ENCODE measurements at regions not wholly inside any gene's neighbourhood (a gene's known extent, or its start where the extent isn't known, plus 50 kb on each side); places are given as distances from the start of the nearest gene placed in this dataset.

GRCh38 chr18:22005191-22005841, 164.1 kb upstream of the GATA6 start:
- TF ChIP-seq RAD21 (IDR thresholded peaks at IDR 0.05; ENCODE audit: low read depth) (no peak), YY1 (IDR thresholded peaks at IDR 0.05; ENCODE audit: extremely low read depth, insufficient replicate concordance, low read depth, low read length) (no peak), REST (IDR thresholded peaks at IDR 0.05; ENCODE audit: low read depth) (no peak), SIN3A (IDR thresholded peaks at IDR 0.05; ENCODE audit: low read depth) (no peak), SP1 (IDR thresholded peaks at IDR 0.05; ENCODE audit: low read depth) (no peak), CTCF (IDR thresholded peaks at IDR 0.05 in 2 of 3, conservative IDR thresholded peaks at IDR 0.05 in 1 of 3; ENCODE audit: borderline replicate concordance in 1 of 3, insufficient read depth in 1 of 3, low read depth in 2 of 3, low read length in 2 of 3) (no peak), EZH2 (IDR thresholded peaks at IDR 0.05) (no peak), POLR2A (IDR thresholded peaks at IDR 0.05; ENCODE audit: borderline replicate concordance, extremely low read depth, insufficient read depth, insufficient read length) (no peak), MAX (IDR thresholded peaks at IDR 0.05) (no peak), ZBTB33 (IDR thresholded peaks at IDR 0.05; ENCODE audit: extremely low read depth, insufficient replicate concordance, low read length) (no peak), JUND (IDR thresholded peaks at IDR 0.05) (no peak), POLR2AphosphoS5 (IDR thresholded peaks at IDR 0.05; ENCODE audit: low read depth, low read length) (no peak), FOSL1 (IDR thresholded peaks at IDR 0.05; ENCODE audit: low read depth) (no peak)

Data from HCT116 (cell line).